ENCODE measurements at regions not wholly inside any gene's neighbourhood (a gene's known extent, or its start where the extent isn't known, plus 50 kb on each side); places are given as distances from the start of the nearest gene placed in this dataset.
A peak's percentile ranks its signal among the peaks of the same experiment; 100 is the strongest.

GRCh38 chr7:82559193-82559805 lies 115.7 kb upstream of the CACNA2D1 start (continued):
- TF ChIP-seq REST (IDR thresholded peaks at IDR 0.05; ENCODE audit: low read depth, low read length), result no peak
- TF ChIP-seq NFIC (IDR thresholded peaks at IDR 0.05; ENCODE audit: borderline replicate concordance), result no peak
- peak; percentile 19 for TF ChIP-seq CHD2 (IDR thresholded peaks at IDR 0.05; ENCODE audit: low read length, partially characterized antibody)

DNA sequence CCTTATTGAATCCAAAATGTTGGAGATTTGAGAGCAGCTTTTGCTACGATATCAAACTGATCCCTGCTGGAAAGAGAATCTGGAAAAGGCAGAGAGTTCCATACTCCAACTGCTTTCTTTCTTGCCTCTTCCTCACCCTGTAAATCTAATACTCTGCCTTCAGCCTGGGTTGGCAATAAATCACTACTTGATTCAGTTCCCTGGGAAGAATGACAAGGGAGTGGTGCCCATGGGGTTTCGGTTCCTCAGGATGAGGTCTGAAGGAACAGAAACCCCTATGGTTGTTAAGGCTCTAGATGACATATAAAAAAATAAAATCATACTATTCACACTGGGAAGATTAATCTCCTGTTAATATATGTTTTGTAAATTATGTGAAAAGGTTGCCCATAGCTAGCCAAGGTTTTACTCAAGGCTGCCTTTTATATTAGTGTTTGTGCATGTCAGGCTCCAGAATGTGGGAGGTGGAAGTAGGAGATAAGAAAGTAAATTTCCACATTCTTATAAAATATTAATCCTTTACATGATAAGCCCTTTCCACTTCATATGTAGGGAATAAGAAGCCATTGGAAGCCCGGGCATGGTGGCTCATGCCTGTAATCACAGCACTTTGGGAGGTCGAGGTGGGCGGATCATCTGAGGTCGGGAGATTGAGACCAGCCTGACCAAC lies 106.2 kb upstream of the CACNA2D1 start:
- H3K4me2 ChIP-seq, result no peak overlapping the region
- no peaks in the 10 kb centered on the region for H3F3A ChIP-seq (replicated peaks; ENCODE audit: insufficient read depth)
- POLR2A ChIA-PET, result no interaction called here
- no peak overlapping the region for H3K4me3 ChIP-seq (ENCODE audit: low read depth in 2 of 2, low read length in 1 of 2)
- H2AFZ ChIP-seq (ENCODE audit: low read depth), result no peak overlapping the region
- no peaks in the 10 kb centered on the region for H3K27me3 ChIP-seq (ENCODE audit: insufficient read depth)
- no peaks in the 10 kb centered on the region for H3K79me2 ChIP-seq (ENCODE audit: insufficient read depth)
- H3K27ac ChIP-seq (ENCODE audit: low read depth in 2 of 2, low read length in 1 of 2), result no peak overlapping the region
- TF ChIP-seq NFIC (IDR thresholded peaks at IDR 0.05; ENCODE audit: borderline replicate concordance) (no peak), GATA2 (CRISPR knock-in tag; IDR thresholded peaks at IDR 0.05) (no peak), IRF3 (IDR thresholded peaks at IDR 0.05; ENCODE audit: low read depth, low read length) (no peak), EZH2phosphoT487 (IDR thresholded peaks at IDR 0.05; ENCODE audit: borderline replicate concordance, low read depth) (no peak), USF1 (IDR thresholded peaks at IDR 0.05; ENCODE audit: borderline replicate concordance, low read depth) (no peak), TAF1 (IDR thresholded peaks at IDR 0.05; ENCODE audit: borderline replicate concordance, low read depth, low read length) (no peak), CHD2 (IDR thresholded peaks at IDR 0.05; ENCODE audit: low read length, partially characterized antibody) (no peak), MXI1 (IDR thresholded peaks at IDR 0.05; ENCODE audit: low read depth, low read length) (no peak), FOXM1 (IDR thresholded peaks at IDR 0.05; ENCODE audit: low read depth) (no peak), FOXJ3 (CRISPR knock-in tag; IDR thresholded peaks at IDR 0.05) (no peak), RXRA (IDR thresholded peaks at IDR 0.05; ENCODE audit: borderline replicate concordance, low read depth) (no peak), RFX5 (IDR thresholded peaks at IDR 0.05; ENCODE audit: low read length) (no peak)
- CTCF ChIA-PET, result interaction anchor here (0.7 to 0.8 kb wide), 2 partner anchors 35 to 315 kb away, joined by 3 read pairs; no protein-coding TSS in a partner anchor
- no peak overlapping the region for H3K9ac ChIP-seq
- no peaks in the 10 kb centered on the region for H3K4me1 ChIP-seq (ENCODE audit: control insufficient read depth in 1 of 2, insufficient read depth in 2 of 2, low read depth in 1 of 2, low read length in 1 of 2)
- H4K20me1 ChIP-seq (ENCODE audit: insufficient read depth), result no peaks in the 10 kb centered on the region
- peaks cover 7% of the 10 kb centered on the region; the same call in 1 of the 2 replicates for H3K9me3 ChIP-seq
- no peaks in the 10 kb centered on the region for H3K9me2 ChIP-seq
- H3K36me3 ChIP-seq (replicated peaks in 1 of 2; ENCODE audit: control insufficient read depth in 1 of 2, insufficient read depth in 2 of 2, low read length in 1 of 2), result no peaks in the 10 kb centered on the region
- WGBS (ENCODE audit: low lambda C conversion rate), result 74% methylated on average over 6 of the region's 6 CpGs
- no peak for DNase-seq
